HCT116 (cell line): ENCODE measurements at regions not wholly inside any gene's neighbourhood (a gene's known extent, or its start where the extent isn't known, plus 50 kb on each side); places are given as distances from the start of the nearest gene placed in this dataset.

ENCODE experiments used
- ATAC-seq: fragments of 200-7000 bp; cut with Tn5 transposase; 2 replicates; pipeline ENCODE4 v1.9.1; 2020; ENCODE audit warnings: mild to moderate bottlenecking, moderate library complexity
- BruUV-seq: library from RNA; stranded (reverse); fragments of 400-500 nt; replicated peaks from 2 replicates; lab custom pipeline; 2021; lab: Mats Ljungman, UMichigan
- CTCF ChIA-PET: fragments of 300-600 bp; sonication (Branson Sonifier 250); formaldehyde crosslinking; loops from one replicate; lab custom pipeline; 2021; ENCODE audit warnings: antibody characterized with exemption; lab: Charles Lee
- POLR2A ChIA-PET: fragments of 300-600, 350-600 bp; sonication (Branson Sonifier 250); formaldehyde crosslinking; loops from one replicate; lab custom pipeline; 2021; ENCODE audit warnings: antibody characterized with exemption; lab: Charles Lee
- RAD21 ChIA-PET, 2 experiments: fragments of 300-600 bp; sonication (Branson Sonifier 250); formaldehyde crosslinking; loops; one replicate each; lab custom pipeline; 2023; ENCODE audit warnings: low total read pairs in 2 of 2; ENCODE audit not compliant: uncharacterized antibody in 2 of 2, unreplicated experiment in 2 of 2, low non-redundant PET in 1 of 2; lab: Charles Lee
- DNase-seq: peaks from one replicate; pipeline ENCODE4 v3.0.0-alpha.2; 2010; ENCODE audit warnings: low read depth, low spot score
- H2AFZ ChIP-seq: fragments of 200-600 bp; shearing (Covaris generic), sonication (generic); 2 replicates; pipeline ENCODE4 v1.6.1; 2017; ENCODE audit warnings: low read depth, mixed run types, mixed read lengths, antibody characterized with exemption, low read length; ENCODE audit not compliant: poor library complexity, severe bottlenecking
- H3K27ac ChIP-seq: 2 replicates; pipeline ENCODE4 v1.5.1; 2012; ENCODE audit warnings: low read depth, low read length
- H3K27me3 ChIP-seq: fragments of 200-600 bp; sonication (generic); 2 replicates; pipeline ENCODE4 v1.6.1; 2016; ENCODE audit warnings: mixed run types, low read length, mixed read lengths; ENCODE audit not compliant: insufficient read depth
- H3K36me3 ChIP-seq, 2 experiments: fragments of 200-500 bp in 1 of 2; fragments of 200-600 bp in 1 of 2; sonication (Bioruptor generic) in 1 of 2; sonication (generic) in 1 of 2; 2 replicates each; pipeline versions ENCODE4 v1.5.1 to v1.6.1; 2014 to 2016; ENCODE audit warnings: low read length in 2 of 2, inconsistent platforms in 1 of 2, mixed read lengths in 1 of 2, mixed run types in 1 of 2; ENCODE audit not compliant: insufficient read depth in 2 of 2, control insufficient read depth in 1 of 2
- H3K4me1 ChIP-seq, 2 experiments: fragments of 200-600 bp in 1 of 2; sonication (generic) in 1 of 2; 2 replicates each; pipeline versions ENCODE4 v1.5.1 to v1.6.1; 2012 to 2017; ENCODE audit warnings: low read length in 2 of 2, inconsistent platforms in 1 of 2, mild to moderate bottlenecking in 1 of 2, mixed read lengths in 1 of 2, mixed run types in 1 of 2, moderate library complexity in 1 of 2; ENCODE audit not compliant: insufficient read depth in 2 of 2, control insufficient read depth in 1 of 2
- H3K4me2 ChIP-seq: fragments of 200-600 bp; sonication (generic); 2 replicates; pipeline ENCODE4 v1.6.1; 2017; ENCODE audit warnings: mixed run types, low read length, mixed read lengths
- H3K4me3 ChIP-seq, 2 experiments: fragments of 200-600 bp in 1 of 2; sonication (generic) in 1 of 2; replicated peaks in 1 of 2; 2 replicates each; pipeline ENCODE4 v1.5.1; 2011 to 2016; ENCODE audit warnings: low read length in 2 of 2, control low read depth in 1 of 2, low read depth in 1 of 2, mild to moderate bottlenecking in 1 of 2, mixed read lengths in 1 of 2, mixed run types in 1 of 2
- H3K79me2 ChIP-seq: fragments of 200-600 bp; sonication (generic); 2 replicates; pipeline ENCODE4 v1.6.1; 2017; ENCODE audit warnings: mild to moderate bottlenecking, mixed run types, low read length, moderate library complexity, mixed read lengths; ENCODE audit not compliant: insufficient read depth
- H3K9ac ChIP-seq: fragments of 200-600 bp; sonication (generic); 2 replicates; pipeline ENCODE4 v1.6.1; 2016; ENCODE audit warnings: low read length, mixed read lengths
- H3K9me2 ChIP-seq: fragments of 200-600 bp; sonication (generic), shearing (Covaris generic); 2 replicates; pipeline ENCODE4 v1.6.1; 2017; ENCODE audit warnings: mixed run types, mild to moderate bottlenecking, moderate library complexity; ENCODE audit not compliant: insufficient read depth
- H3K9me3 ChIP-seq, 2 experiments: fragments of 200-500 bp in 1 of 2; fragments of 200-600 bp in 1 of 2; sonication (Bioruptor generic) in 1 of 2; sonication (generic) in 1 of 2; 2 replicates each; pipeline ENCODE4 v1.6.1; 2014 to 2017; ENCODE audit warnings: low read length in 2 of 2, mixed read lengths in 2 of 2, inconsistent platforms in 1 of 2, low read depth in 1 of 2, mild to moderate bottlenecking in 1 of 2, mixed run types in 1 of 2, moderate library complexity in 1 of 2; ENCODE audit not compliant: control insufficient read depth in 1 of 2, insufficient read depth in 1 of 2
- H4K20me1 ChIP-seq: fragments of 200-600 bp; sonication (generic), shearing (Covaris generic); 2 replicates; pipeline ENCODE4 v1.6.1; 2017; ENCODE audit warnings: mixed run types, mild to moderate bottlenecking, moderate library complexity; ENCODE audit not compliant: insufficient read depth
- ATF3 ChIP-seq: IDR thresholded peaks from 2 replicates; pipeline ENCODE4 v1.6.1; 2012
- CEBPB ChIP-seq: IDR thresholded peaks from 2 replicates; pipeline ENCODE4 v1.6.1; 2012; ENCODE audit warnings: low read depth
- EGR1 ChIP-seq: IDR thresholded peaks from 2 replicates; pipeline ENCODE4 v1.6.1; 2012; ENCODE audit warnings: low read depth
- ELF1 ChIP-seq: IDR thresholded peaks from 2 replicates; pipeline ENCODE4 v1.6.1; 2012; ENCODE audit warnings: low read depth, borderline replicate concordance
- EZH2 ChIP-seq: fragments of 200-600 bp; sonication (generic); IDR thresholded peaks from 2 replicates; pipeline ENCODE4 v1.6.1; 2017; ENCODE audit warnings: antibody characterized with exemption, mixed run types
- EZH2phosphoT487 ChIP-seq: fragments of 200-600 bp; IDR thresholded peaks from 2 replicates; pipeline ENCODE4 v1.6.1; 2018; ENCODE audit warnings: antibody characterized with exemption, borderline replicate concordance
- JUND ChIP-seq: IDR thresholded peaks from 2 replicates; pipeline ENCODE4 v1.6.1; 2012
- MAX ChIP-seq: IDR thresholded peaks from 2 replicates; pipeline ENCODE4 v1.6.1; 2012
- POLR2A ChIP-seq: IDR thresholded peaks from 2 replicates; pipeline ENCODE4 v1.7.0; 2011; ENCODE audit warnings: borderline replicate concordance; ENCODE audit not compliant: insufficient read depth, insufficient read length; ENCODE audit errors: extremely low read depth
- POLR2AphosphoS5 ChIP-seq: IDR thresholded peaks from 2 replicates; pipeline ENCODE4 v1.6.1; 2011; ENCODE audit warnings: mild to moderate bottlenecking, low read depth, low read length, moderate library complexity
- REST ChIP-seq: IDR thresholded peaks from 2 replicates; pipeline ENCODE4 v1.6.1; 2012; ENCODE audit warnings: low read depth
- SIN3A ChIP-seq: IDR thresholded peaks from 2 replicates; pipeline ENCODE4 v1.6.1; 2012; ENCODE audit warnings: low read depth
- SP1 ChIP-seq: IDR thresholded peaks from 2 replicates; pipeline ENCODE4 v1.6.1; 2012; ENCODE audit warnings: low read depth
- SRF ChIP-seq: IDR thresholded peaks from 2 replicates; pipeline ENCODE4 v1.6.1; 2012; ENCODE audit warnings: low read depth
- TCF7L2 ChIP-seq: IDR thresholded peaks from 2 replicates; pipeline ENCODE4 v1.7.0; 2011; ENCODE audit warnings: borderline replicate concordance, inconsistent platforms; ENCODE audit not compliant: insufficient read depth, insufficient read length; ENCODE audit errors: extremely low read depth
- ZBTB33 ChIP-seq: IDR thresholded peaks from 2 replicates; pipeline ENCODE4 v1.6.1; 2011; ENCODE audit warnings: mild to moderate bottlenecking, low read length, moderate library complexity; ENCODE audit not compliant: insufficient replicate concordance; ENCODE audit errors: extremely low read depth
- ZFX ChIP-seq: fragments of 450-650 bp; IDR thresholded peaks from 2 replicates; pipeline ENCODE4 v1.6.1; 2017
- intact Hi-C: fragments of 100-400 bp; cut with micrococcal nuclease; formaldehyde crosslinking; loops from 2 replicates; pipeline ENCODE4 v1.10.0; 2022
- TF ChIP-seq, protein P1 (sequence below), 3 experiments: fragments of 200-600 bp in 1 of 3; sonication (generic) in 1 of 3; IDR thresholded peaks in 2 of 3; conservative IDR thresholded peaks in 1 of 3; 2 replicates each; pipeline ENCODE4 v1.5.1; 2012 to 2017; ENCODE audit warnings: low read depth in 2 of 3, low read length in 2 of 3, antibody characterized with exemption in 1 of 3, borderline replicate concordance in 1 of 3, control low read depth in 1 of 3, mild to moderate bottlenecking in 1 of 3, mixed read lengths in 1 of 3, mixed run types in 1 of 3, moderate library complexity in 1 of 3; ENCODE audit not compliant: insufficient read depth in 1 of 3

GRCh38 chr13:55497486-55497885 is 1643.2 kb upstream of the PRR20A start:
- ATAC-seq = no peak
- Histone ChIP-seq H2AFZ (no peak overlapping the region), H3K27me3 (no peaks in the 10 kb centered on the region), H3K4me1 (no peaks in the 10 kb centered on the region), H3K9me3 (peaks cover 9 to 12% of the 10 kb centered on the region in 2 experiments; a peak in 3 of 4 replicates), H4K20me1 (no peaks in the 10 kb centered on the region), H3K4me2 (no peak overlapping the region), H3K79me2 (no peaks in the 10 kb centered on the region), H3K36me3 (no peaks in the 10 kb centered on the region), H3K4me3 (no peak overlapping the region), H3K9me2 (no peaks in the 10 kb centered on the region), H3K27ac (no peak overlapping the region), H3K9ac (no peak overlapping the region)
- ChIA-PET CTCF (no interaction called here), RAD21 (no interaction called here), POLR2A (no interaction called here)
- no TSS peak for BruUV-seq
- intact Hi-C loops = no loop called here
- TF ChIP-seq REST (no peak), EZH2phosphoT487 (no peak), MAX (no peak), TCF7L2 (no peak), ZBTB33 (no peak), JUND (no peak), SP1 (no peak), ZFX (no peak), ATF3 (no peak), EZH2 (no peak), POLR2A (no peak), SRF (no peak), EGR1 (no peak), SIN3A (no peak), POLR2AphosphoS5 (no peak), ELF1 (no peak), CEBPB (no peak)
- TF ChIP-seq, protein P1, sequence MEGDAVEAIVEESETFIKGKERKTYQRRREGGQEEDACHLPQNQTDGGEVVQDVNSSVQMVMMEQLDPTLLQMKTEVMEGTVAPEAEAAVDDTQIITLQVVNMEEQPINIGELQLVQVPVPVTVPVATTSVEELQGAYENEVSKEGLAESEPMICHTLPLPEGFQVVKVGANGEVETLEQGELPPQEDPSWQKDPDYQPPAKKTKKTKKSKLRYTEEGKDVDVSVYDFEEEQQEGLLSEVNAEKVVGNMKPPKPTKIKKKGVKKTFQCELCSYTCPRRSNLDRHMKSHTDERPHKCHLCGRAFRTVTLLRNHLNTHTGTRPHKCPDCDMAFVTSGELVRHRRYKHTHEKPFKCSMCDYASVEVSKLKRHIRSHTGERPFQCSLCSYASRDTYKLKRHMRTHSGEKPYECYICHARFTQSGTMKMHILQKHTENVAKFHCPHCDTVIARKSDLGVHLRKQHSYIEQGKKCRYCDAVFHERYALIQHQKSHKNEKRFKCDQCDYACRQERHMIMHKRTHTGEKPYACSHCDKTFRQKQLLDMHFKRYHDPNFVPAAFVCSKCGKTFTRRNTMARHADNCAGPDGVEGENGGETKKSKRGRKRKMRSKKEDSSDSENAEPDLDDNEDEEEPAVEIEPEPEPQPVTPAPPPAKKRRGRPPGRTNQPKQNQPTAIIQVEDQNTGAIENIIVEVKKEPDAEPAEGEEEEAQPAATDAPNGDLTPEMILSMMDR (IDR thresholded peaks at IDR 0.05 in 2 of 3, conservative IDR thresholded peaks at IDR 0.05 in 1 of 3; ENCODE audit: borderline replicate concordance in 1 of 3, insufficient read depth in 1 of 3, low read depth in 2 of 3, low read length in 2 of 3) = no peak
- DNase-seq = no peak
